ENCODE measurements at regions not wholly inside any gene's neighbourhood (a gene's known extent, or its start where the extent isn't known, plus 50 kb on each side); places are given as distances from the start of the nearest gene placed in this dataset.

GRCh38 chr5:143730112-143730801, 81.7 kb upstream of the HMHB1 start:
- DNase-seq (ENCODE audit: low read depth in 4 of 4, low spot score in 1 of 4), result no peak

- no peak for DNase-seq (ENCODE audit: low read depth in 4 of 4, low spot score in 1 of 4)
These were observed 82.5 kb upstream of the HMHB1 start for GRCh38 chr5:143729334-143729946.

GRCh38 chr5:143723159-143723558, 88.8 kb upstream of the HMHB1 start:
- DNase-seq (ENCODE audit: low read depth in 4 of 4, low spot score in 1 of 4), result no peak

- no peak for DNase-seq (ENCODE audit: low read depth in 4 of 4, low spot score in 1 of 4)
These were observed 90.0 kb upstream of the HMHB1 start for GRCh38 chr5:143721925-143722324.

GRCh38 chr5:143720689-143721088, 91.3 kb upstream of the HMHB1 start:
- no peak for DNase-seq (ENCODE audit: low read depth in 4 of 4, low spot score in 1 of 4)

GRCh38 chr5:143717400-143717799, 94.6 kb upstream of the HMHB1 start:
- no peak for DNase-seq (ENCODE audit: low read depth in 4 of 4, low spot score in 1 of 4)

GRCh38 chr5:143716881-143717280, 95.1 kb upstream of the HMHB1 start:
- DNase-seq (ENCODE audit: low read depth in 4 of 4, low spot score in 1 of 4), result no peak

- DNase-seq (ENCODE audit: low read depth in 4 of 4, low spot score in 1 of 4), result no peak
These were observed 96.3 kb upstream of the HMHB1 start for GRCh38 chr5:143715616-143716015.

- DNase-seq (ENCODE audit: low read depth in 4 of 4, low spot score in 1 of 4), result no peak
These were observed 97.3 kb upstream of the HMHB1 start for GRCh38 chr5:143714629-143715028.

- no peak for DNase-seq (ENCODE audit: low read depth in 4 of 4, low spot score in 1 of 4)
These were observed 98.6 kb upstream of the HMHB1 start for GRCh38 chr5:143713047-143714003.

- DNase-seq (ENCODE audit: low read depth in 4 of 4, low spot score in 1 of 4), result no peak
These were observed 103.3 kb upstream of the HMHB1 start for GRCh38 chr5:143708672-143709071.

- DNase-seq (ENCODE audit: low read depth in 4 of 4, low spot score in 1 of 4), result no peak
These were observed 104.2 kb upstream of the HMHB1 start for GRCh38 chr5:143707806-143708205.

GRCh38 chr5:143705381-143705780, 106.6 kb upstream of the HMHB1 start:
- no peak for DNase-seq (ENCODE audit: low read depth in 4 of 4, low spot score in 1 of 4)

GRCh38 chr5:143703659-143704058, 108.3 kb upstream of the HMHB1 start:
- DNase-seq (ENCODE audit: low read depth in 4 of 4, low spot score in 1 of 4), result no peak

- no peak for DNase-seq (ENCODE audit: low read depth in 4 of 4, low spot score in 1 of 4)
These were observed 110.5 kb upstream of the HMHB1 start for GRCh38 chr5:143701493-143701892.

- no peak for DNase-seq (ENCODE audit: low read depth in 4 of 4, low spot score in 1 of 4)
These were observed 111.0 kb upstream of the HMHB1 start for GRCh38 chr5:143700994-143701393.

GRCh38 chr5:143699121-143699520, 112.8 kb upstream of the HMHB1 start:
- DNase-seq (ENCODE audit: low read depth in 4 of 4, low spot score in 1 of 4), result no peak

GRCh38 chr5:143698574-143698973, 113.4 kb upstream of the HMHB1 start:
- no peak for DNase-seq (ENCODE audit: low read depth in 4 of 4, low spot score in 1 of 4)

- no peak for DNase-seq (ENCODE audit: low read depth in 4 of 4, low spot score in 1 of 4)
These were observed 115.0 kb upstream of the HMHB1 start for GRCh38 chr5:143696921-143697320.

- DNase-seq (ENCODE audit: low read depth in 4 of 4, low spot score in 1 of 4), result no peak
These were observed 116.0 kb upstream of the HMHB1 start for GRCh38 chr5:143695941-143696340.

GRCh38 chr5:143695244-143695864, 116.6 kb upstream of the HMHB1 start:
- DNase-seq (ENCODE audit: low read depth in 4 of 4, low spot score in 1 of 4), result no peak
